ENCODE measurements at regions not wholly inside any gene's neighbourhood (a gene's known extent, or its start where the extent isn't known, plus 50 kb on each side); places are given as distances from the start of the nearest gene placed in this dataset.

DNA sequence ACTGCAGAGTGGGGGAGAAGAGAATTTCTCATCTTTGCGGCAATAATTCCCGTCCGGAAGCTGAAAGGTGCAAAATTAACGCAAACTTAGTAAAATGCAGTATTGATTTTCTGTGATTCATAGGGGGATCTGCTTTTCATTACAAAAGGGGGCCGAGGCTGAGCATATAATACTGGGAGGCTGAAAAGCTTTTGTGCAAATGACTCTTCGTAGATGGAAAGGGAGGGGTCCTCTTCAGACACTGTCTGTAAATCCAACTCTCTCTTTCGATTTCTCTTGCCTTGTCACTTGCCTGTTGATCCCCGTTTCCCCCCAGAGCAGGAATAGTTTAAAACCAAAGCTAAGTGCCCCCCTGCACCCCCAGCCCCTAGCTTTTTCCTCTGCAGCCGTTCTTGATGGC is 258.2 kb downstream of the VRK1 start:
- H3K4me1 Mint-ChIP-seq, result no peaks in the 10 kb centered on the region
- H3K27ac ChIP-seq (ENCODE audit: low read depth, low read length), result no peak overlapping the region
- no peak overlapping the region for H3K4me3 ChIP-seq (ENCODE audit: low read length)
- no peak for DNase-seq
- no peaks in the 10 kb centered on the region for H3K27me3 Mint-ChIP-seq (ENCODE audit: insufficient read depth)
- H3K9ac ChIP-seq (ENCODE audit: extremely low read depth, low read length, poor library complexity, severe bottlenecking), result no peak overlapping the region
- H3K27me3 ChIP-seq (ENCODE audit: control insufficient read depth, insufficient read depth, low read length, poor library complexity, severe bottlenecking), result no peaks in the 10 kb centered on the region
- H3K36me3 Mint-ChIP-seq (ENCODE audit: low read depth), result no peaks in the 10 kb centered on the region
- H3K4me1 ChIP-seq (ENCODE audit: control insufficient read depth, insufficient read depth, low read length), result no peaks in the 10 kb centered on the region
- H3K9me3 ChIP-seq (ENCODE audit: control insufficient read depth, low read length), result no peaks in the 10 kb centered on the region
- no peaks in the 10 kb centered on the region for H3K9me3 Mint-ChIP-seq
- TF ChIP-seq, protein P1, sequence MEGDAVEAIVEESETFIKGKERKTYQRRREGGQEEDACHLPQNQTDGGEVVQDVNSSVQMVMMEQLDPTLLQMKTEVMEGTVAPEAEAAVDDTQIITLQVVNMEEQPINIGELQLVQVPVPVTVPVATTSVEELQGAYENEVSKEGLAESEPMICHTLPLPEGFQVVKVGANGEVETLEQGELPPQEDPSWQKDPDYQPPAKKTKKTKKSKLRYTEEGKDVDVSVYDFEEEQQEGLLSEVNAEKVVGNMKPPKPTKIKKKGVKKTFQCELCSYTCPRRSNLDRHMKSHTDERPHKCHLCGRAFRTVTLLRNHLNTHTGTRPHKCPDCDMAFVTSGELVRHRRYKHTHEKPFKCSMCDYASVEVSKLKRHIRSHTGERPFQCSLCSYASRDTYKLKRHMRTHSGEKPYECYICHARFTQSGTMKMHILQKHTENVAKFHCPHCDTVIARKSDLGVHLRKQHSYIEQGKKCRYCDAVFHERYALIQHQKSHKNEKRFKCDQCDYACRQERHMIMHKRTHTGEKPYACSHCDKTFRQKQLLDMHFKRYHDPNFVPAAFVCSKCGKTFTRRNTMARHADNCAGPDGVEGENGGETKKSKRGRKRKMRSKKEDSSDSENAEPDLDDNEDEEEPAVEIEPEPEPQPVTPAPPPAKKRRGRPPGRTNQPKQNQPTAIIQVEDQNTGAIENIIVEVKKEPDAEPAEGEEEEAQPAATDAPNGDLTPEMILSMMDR (conservative IDR thresholded peaks at IDR 0.05), result no peak
- H3K4me3 Mint-ChIP-seq, result no peak overlapping the region
- whole genome bisulfite sequencing, 2 experiments (ENCODE audit: insufficient coverage in 1 of 2, insufficient read length in 1 of 2), result 82 to 87% methylated on average over 7 to 9 of the region's 9 CpGs
- H3K27ac Mint-ChIP-seq, result no peak overlapping the region
- H3K36me3 ChIP-seq (ENCODE audit: control insufficient read depth, insufficient read depth, low read length), result no peaks in the 10 kb centered on the region

DNA sequence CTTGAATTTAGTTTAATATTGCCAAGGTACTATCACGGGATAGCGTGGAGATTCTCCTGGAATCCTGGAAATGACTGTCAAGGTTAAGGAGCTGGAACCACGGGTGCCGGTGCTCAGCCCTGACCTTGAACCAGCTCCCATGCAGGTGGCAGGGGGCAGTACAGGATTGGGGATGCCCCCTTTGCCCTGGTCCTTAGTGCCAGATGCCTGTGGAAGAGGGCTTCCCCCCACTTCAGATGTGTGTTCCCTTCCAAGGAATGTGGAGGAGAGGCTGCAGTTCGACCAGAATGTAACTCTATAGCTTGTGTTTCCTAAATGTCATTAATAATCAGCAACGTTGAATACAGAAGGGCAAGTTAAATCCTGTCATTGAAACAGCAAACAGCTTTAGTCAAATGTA is 258.9 kb downstream of the VRK1 start:
- H3K4me1 Mint-ChIP-seq, result no peaks in the 10 kb centered on the region
- 84% methylated on average over 5 to 6 of the region's 6 CpGs for WGBS, 2 experiments (ENCODE audit: insufficient coverage in 1 of 2, insufficient read length in 1 of 2)
- H3K27ac ChIP-seq (ENCODE audit: low read depth, low read length), result no peak overlapping the region
- no peaks in the 10 kb centered on the region for H3K4me1 ChIP-seq (ENCODE audit: control insufficient read depth, insufficient read depth, low read length)
- no peak overlapping the region for H3K4me3 Mint-ChIP-seq
- H3K9ac ChIP-seq (ENCODE audit: extremely low read depth, low read length, poor library complexity, severe bottlenecking), result no peak overlapping the region
- no peaks in the 10 kb centered on the region for H3K36me3 ChIP-seq (ENCODE audit: control insufficient read depth, insufficient read depth, low read length)
- DNase-seq, result no peak
- no peaks in the 10 kb centered on the region for H3K36me3 Mint-ChIP-seq (ENCODE audit: low read depth)
- TF ChIP-seq, protein P1 (conservative IDR thresholded peaks at IDR 0.05), result peak; percentile 50
- H3K4me3 ChIP-seq (ENCODE audit: low read length), result no peak overlapping the region
- no peaks in the 10 kb centered on the region for H3K9me3 Mint-ChIP-seq
- H3K27me3 ChIP-seq (ENCODE audit: control insufficient read depth, insufficient read depth, low read length, poor library complexity, severe bottlenecking), result no peaks in the 10 kb centered on the region
- H3K27me3 Mint-ChIP-seq (ENCODE audit: insufficient read depth), result peaks cover 3% of the 10 kb centered on the region
- no peaks in the 10 kb centered on the region for H3K9me3 ChIP-seq (ENCODE audit: control insufficient read depth, low read length)
- H3K27ac Mint-ChIP-seq, result no peak overlapping the region

DNA sequence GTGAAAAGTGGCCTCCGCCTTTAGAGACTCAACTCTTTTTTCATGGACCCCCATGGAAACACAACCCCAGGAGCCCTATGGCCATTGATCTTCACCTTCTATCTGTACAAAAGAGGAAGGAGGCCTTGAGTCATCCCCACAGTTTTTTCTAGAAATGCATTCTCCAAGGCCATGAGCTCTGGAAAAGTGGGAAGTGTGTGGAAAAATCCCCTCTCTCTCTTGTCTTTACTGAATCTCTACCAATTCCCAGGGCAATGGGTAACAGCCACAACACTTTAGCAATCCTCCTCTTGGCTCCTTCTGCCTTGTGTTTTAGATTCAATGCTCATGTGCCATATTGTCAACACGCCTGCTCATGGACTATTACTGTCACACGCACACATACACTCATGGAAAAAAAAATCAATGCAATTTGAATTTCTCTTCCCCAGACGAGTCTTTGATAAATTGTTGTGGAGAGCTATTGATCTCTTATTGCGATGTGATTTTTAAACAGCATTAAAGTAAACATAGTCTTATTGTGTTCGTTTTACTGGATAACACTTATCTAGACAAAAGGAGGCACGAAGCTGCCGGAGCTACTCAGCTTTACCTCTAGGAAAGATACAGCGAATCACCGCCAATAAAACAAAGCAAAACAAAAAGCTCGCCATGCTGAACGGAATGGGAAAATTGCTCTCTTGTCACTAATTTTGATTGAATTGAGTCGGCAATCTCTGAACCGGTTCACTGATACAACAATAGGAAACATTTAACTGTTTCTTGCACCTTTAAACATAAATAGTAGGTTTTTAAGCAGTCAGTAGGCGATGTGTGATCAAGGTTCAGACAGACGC is 260.3 kb downstream of the VRK1 start:
- no peaks in the 10 kb centered on the region for H3K36me3 Mint-ChIP-seq (ENCODE audit: low read depth)
- H3K9me3 ChIP-seq (ENCODE audit: control insufficient read depth, low read length), result no peaks in the 10 kb centered on the region
- H3K4me3 Mint-ChIP-seq, result no peak overlapping the region
- no peaks in the 10 kb centered on the region for H3K9me3 Mint-ChIP-seq
- DNase-seq, result no peak
- H3K9ac ChIP-seq (ENCODE audit: extremely low read depth, low read length, poor library complexity, severe bottlenecking), result no peak overlapping the region
- 94 to 95% methylated on average over 9 to 16 of the region's 16 CpGs for WGBS, 2 experiments (ENCODE audit: insufficient coverage in 1 of 2, insufficient read length in 1 of 2)
- H3K4me1 ChIP-seq (ENCODE audit: control insufficient read depth, insufficient read depth, low read length), result no peaks in the 10 kb centered on the region
- no peak overlapping the region for H3K4me3 ChIP-seq (ENCODE audit: low read length)
- H3K27me3 ChIP-seq (ENCODE audit: control insufficient read depth, insufficient read depth, low read length, poor library complexity, severe bottlenecking), result no peaks in the 10 kb centered on the region
- no peaks in the 10 kb centered on the region for H3K36me3 ChIP-seq (ENCODE audit: control insufficient read depth, insufficient read depth, low read length)
- TF ChIP-seq, protein P1 (conservative IDR thresholded peaks at IDR 0.05), result no peak
- H3K4me1 Mint-ChIP-seq, result no peaks in the 10 kb centered on the region
- peaks cover 11% of the 10 kb centered on the region for H3K27me3 Mint-ChIP-seq (ENCODE audit: insufficient read depth)
- H3K27ac ChIP-seq (ENCODE audit: low read depth, low read length), result no peak overlapping the region
- no peak overlapping the region for H3K27ac Mint-ChIP-seq

Measured in endodermal cell (in vitro differentiated cells).